NCI-H69 (cell line): ENCODE measurements at regions not wholly inside any gene's neighbourhood (a gene's known extent, or its start where the extent isn't known, plus 50 kb on each side); places are given as distances from the start of the nearest gene placed in this dataset.

ENCODE experiments used
- DNase-seq: peaks from one replicate; lab custom pipeline; 2025; lab: John Stamatoyannopoulos, UW

GRCh38 chr4:57691370-57691769, 581.2 kb upstream of the IGFBP7 start:
- no peak for DNase-seq

GRCh38 chr4:57689693-57690205, 579.6 kb upstream of the IGFBP7 start:
- no peak for DNase-seq

- no peak for DNase-seq
Measured at GRCh38 chr4:57682275-57682674, 572.1 kb upstream of the IGFBP7 start.

- DNase-seq = no peak
Measured at GRCh38 chr4:57679969-57680368, 569.8 kb upstream of the IGFBP7 start.

- no peak for DNase-seq
Measured at GRCh38 chr4:57676394-57676793, 566.2 kb upstream of the IGFBP7 start.

- DNase-seq = peak; percentile 72
Measured at GRCh38 chr4:57672846-57673433, 562.8 kb upstream of the IGFBP7 start.

- DNase-seq = no peak
Measured at GRCh38 chr4:57668621-57669020, 558.4 kb upstream of the IGFBP7 start.

- DNase-seq = peak; percentile 5
Measured at GRCh38 chr4:57665806-57666205, 555.6 kb upstream of the IGFBP7 start.

- peak; percentile 20 for DNase-seq
Measured at GRCh38 chr4:57661517-57662090, 551.4 kb upstream of the IGFBP7 start.

- no peak for DNase-seq
Measured at GRCh38 chr4:57658673-57659072, 548.5 kb upstream of the IGFBP7 start.

- DNase-seq = no peak
Measured at GRCh38 chr4:57658188-57658587, 548.0 kb upstream of the IGFBP7 start.

- DNase-seq = no peak
Measured at GRCh38 chr4:57655342-57655741, 545.2 kb upstream of the IGFBP7 start.

- DNase-seq = peak; percentile 4
Measured at GRCh38 chr4:57652779-57653178, 542.6 kb upstream of the IGFBP7 start.

- no peak for DNase-seq
Measured at GRCh38 chr4:57640391-57641100, 530.4 kb upstream of the IGFBP7 start.

- no peak for DNase-seq
Measured at GRCh38 chr4:57639561-57640382, 529.6 kb upstream of the IGFBP7 start.

GRCh38 chr4:57635910-57636309, 525.7 kb upstream of the IGFBP7 start:
- no peak for DNase-seq

GRCh38 chr4:57633212-57633859, 523.2 kb upstream of the IGFBP7 start:
- DNase-seq = no peak

- DNase-seq = no peak
Measured at GRCh38 chr4:57632564-57632963, 522.4 kb upstream of the IGFBP7 start.

- DNase-seq = no peak
Measured at GRCh38 chr4:57631147-57631546, 521.0 kb upstream of the IGFBP7 start.

GRCh38 chr4:57628004-57628403, 517.8 kb upstream of the IGFBP7 start:
- no peak for DNase-seq

GRCh38 chr4:57614257-57614932, 504.2 kb upstream of the IGFBP7 start:
- DNase-seq = no peak
